GM03348 (cell line): ENCODE measurements at regions not wholly inside any gene's neighbourhood (a gene's known extent, or its start where the extent isn't known, plus 50 kb on each side); places are given as distances from the start of the nearest gene placed in this dataset.
"Not testable (repeated sequence)": the region's sequence is repeated elsewhere in the genome, so short reads cannot be mapped to it uniquely, and the experiment has no call there.

Experiments
- DNase-seq: peaks from one replicate; pipeline ENCODE4 v3.0.0; 2012; ENCODE audit warnings: low spot score

- no peak for DNase-seq
These were observed 81.0 kb upstream of the FOXQ1 start for GRCh38 chr6:1230689-1231605.

GRCh38 chr6:1230281-1230680 is 81.6 kb upstream of the FOXQ1 start:
- DNase-seq = no peak

- DNase-seq = no peak
These were observed 82.1 kb upstream of the FOXQ1 start for GRCh38 chr6:1229808-1230207.

GRCh38 chr6:1229301-1229700 is 82.6 kb upstream of the FOXQ1 start:
- DNase-seq = no peak

- no peak for DNase-seq
These were observed 83.1 kb upstream of the FOXQ1 start for GRCh38 chr6:1228754-1229191.

- DNase-seq = no peak
These were observed 83.8 kb upstream of the FOXQ1 start for GRCh38 chr6:1227935-1228753.

GRCh38 chr6:1227600-1227934 is 84.3 kb upstream of the FOXQ1 start:
- DNase-seq = no peak

- peak; percentile 28 for DNase-seq
These were observed 85.4 kb upstream of the FOXQ1 start for GRCh38 chr6:1226277-1227099.

- no peak for DNase-seq
These were observed 87.4 kb upstream of the FOXQ1 start for GRCh38 chr6:1224514-1224913.

- DNase-seq = no peak
These were observed 88.9 kb upstream of the FOXQ1 start for GRCh38 chr6:1222728-1223595.

- DNase-seq = no peak
These were observed 94.5 kb upstream of the FOXQ1 start for GRCh38 chr6:1217396-1217795.

GRCh38 chr6:1216488-1216974 is 95.4 kb upstream of the FOXQ1 start:
- DNase-seq = no peak

- no peak for DNase-seq
These were observed 95.9 kb upstream of the FOXQ1 start for GRCh38 chr6:1215884-1216487.

- DNase-seq = no peak
These were observed 96.9 kb upstream of the FOXQ1 start for GRCh38 chr6:1215023-1215422.

- no peak for DNase-seq
These were observed 99.0 kb upstream of the FOXQ1 start for GRCh38 chr6:1212919-1213318.

GRCh38 chr6:1212138-1212537 is 99.8 kb upstream of the FOXQ1 start:
- DNase-seq = not testable (repeated sequence)

GRCh38 chr6:1210631-1211030 is 101.3 kb upstream of the FOXQ1 start:
- DNase-seq = not testable (repeated sequence)

GRCh38 chr6:1208876-1209275 is 103.0 kb upstream of the FOXQ1 start:
- DNase-seq = no peak

GRCh38 chr6:1203546-1203945 is 108.4 kb upstream of the FOXQ1 start:
- DNase-seq = no peak

GRCh38 chr6:1202201-1202600 is 109.7 kb upstream of the FOXQ1 start:
- no peak for DNase-seq
